Erythroblast (primary cell): ENCODE measurements at regions not wholly inside any gene's neighbourhood (a gene's known extent, or its start where the extent isn't known, plus 50 kb on each side); places are given as distances from the start of the nearest gene placed in this dataset.
A peak's percentile ranks its signal among the peaks of the same experiment; 100 is the strongest.

ENCODE experiments used
- DNase-seq, 2 experiments: peaks; one replicate each; lab custom pipeline; 2025; lab: John Stamatoyannopoulos, UW
- GATA1 ChIP-seq: IDR thresholded peaks from 2 replicates; pipeline ENCODE4 v1.6.1; 2011; ENCODE audit warnings: low read depth, mild to moderate bottlenecking, control low read depth, low read length, moderate library complexity
- POLR2A ChIP-seq: IDR thresholded peaks from 2 replicates; pipeline ENCODE4 v1.6.1; 2011; ENCODE audit warnings: mild to moderate bottlenecking, low read length

GRCh38 chr2:181185421-181185820 is 205.0 kb downstream of the UBE2E3 start:
- TF ChIP-seq POLR2A (no peak), GATA1 (no peak)
- DNase-seq = no peak

- DNase-seq = no peak
- no peak for TF ChIP-seq GATA1
- no peak for TF ChIP-seq POLR2A
Observed at GRCh38 chr2:181185948-181186347, 205.5 kb downstream of the UBE2E3 start.

- DNase-seq = no peak
- TF ChIP-seq POLR2A (no peak), GATA1 (no peak)
Observed at GRCh38 chr2:181188605-181189004, 208.2 kb downstream of the UBE2E3 start.

GRCh38 chr2:181189951-181190350 is 209.5 kb downstream of the UBE2E3 start:
- no peak for DNase-seq
- TF ChIP-seq POLR2A = no peak
- TF ChIP-seq GATA1 = no peak

- no peak for DNase-seq
- no peak for TF ChIP-seq GATA1
- TF ChIP-seq POLR2A = no peak
Observed at GRCh38 chr2:181190711-181191110, 210.3 kb downstream of the UBE2E3 start.

GRCh38 chr2:181193550-181193949 is 213.1 kb downstream of the UBE2E3 start:
- TF ChIP-seq POLR2A = no peak
- DNase-seq = no peak

- DNase-seq = no peak
- no peak for TF ChIP-seq POLR2A
- TF ChIP-seq GATA1 = no peak
Observed at GRCh38 chr2:181196401-181196800, 216.0 kb downstream of the UBE2E3 start.

- TF ChIP-seq GATA1 (no peak), POLR2A (no peak)
- DNase-seq = no peak
Observed at GRCh38 chr2:181197140-181197760, 216.8 kb downstream of the UBE2E3 start.

GRCh38 chr2:181198183-181198864 is 217.9 kb downstream of the UBE2E3 start:
- TF ChIP-seq POLR2A (no peak), GATA1 (no peak)
- DNase-seq = no peak

GRCh38 chr2:181203412-181203811 is 223.0 kb downstream of the UBE2E3 start:
- TF ChIP-seq POLR2A (no peak), GATA1 (no peak)
- peak in 1 of 2 experiments; percentile 19 for DNase-seq

GRCh38 chr2:181203916-181204315 is 223.5 kb downstream of the UBE2E3 start:
- no peak for TF ChIP-seq GATA1
- TF ChIP-seq POLR2A = no peak
- no peak for DNase-seq

- TF ChIP-seq GATA1 (no peak), POLR2A (no peak)
Observed at GRCh38 chr2:181218401-181218821, 238.0 kb downstream of the UBE2E3 start.

GRCh38 chr2:181223234-181223633 is 234.0 kb upstream of the ITGA4 start:
- TF ChIP-seq POLR2A (no peak), GATA1 (no peak)
- no peak for DNase-seq

More at GRCh38 chr2:181218401-181218821, 238.0 kb downstream of the UBE2E3 start:
- DNase-seq = no peak

GRCh38 chr2:181224866-181225265 is 232.3 kb upstream of the ITGA4 start:
- DNase-seq = no peak
- TF ChIP-seq GATA1 (no peak), POLR2A (no peak)
